Suppressor macrophage (primary cell): ENCODE measurements at regions not wholly inside any gene's neighbourhood (a gene's known extent, or its start where the extent isn't known, plus 50 kb on each side); places are given as distances from the start of the nearest gene placed in this dataset.

Source experiments
- DNase-seq, 4 experiments: peaks; one replicate each; pipeline ENCODE4 v3.0.0-alpha.2; 2020 to 2022

- DNase-seq, result no peak
Observed at GRCh38 chr14:26123459-26123858, 474.4 kb downstream of the NOVA1 start.

GRCh38 chr14:26121181-26121580 lies 476.7 kb downstream of the NOVA1 start:
- no peak for DNase-seq

GRCh38 chr14:26113911-26114640 lies 483.8 kb downstream of the NOVA1 start:
- DNase-seq, result no peak

GRCh38 chr14:26104717-26105116 lies 493.1 kb downstream of the NOVA1 start:
- no peak for DNase-seq

GRCh38 chr14:26097852-26098251 lies 500.0 kb downstream of the NOVA1 start:
- no peak for DNase-seq

GRCh38 chr14:26088275-26088674 lies 509.6 kb downstream of the NOVA1 start:
- DNase-seq, result no peak

GRCh38 chr14:26081043-26081442 lies 516.8 kb downstream of the NOVA1 start:
- DNase-seq, result no peak

GRCh38 chr14:26078561-26078960 lies 519.3 kb downstream of the NOVA1 start:
- DNase-seq, result no peak

GRCh38 chr14:26074892-26075291 lies 522.9 kb downstream of the NOVA1 start:
- no peak for DNase-seq

GRCh38 chr14:26070443-26070842 lies 527.4 kb downstream of the NOVA1 start:
- no peak for DNase-seq

GRCh38 chr14:26067786-26068459 lies 529.9 kb downstream of the NOVA1 start:
- DNase-seq, result no peak

GRCh38 chr14:26067341-26067740 lies 530.5 kb downstream of the NOVA1 start:
- DNase-seq, result no peak

- DNase-seq, result no peak
Observed at GRCh38 chr14:26056036-26056616, 541.7 kb downstream of the NOVA1 start.

GRCh38 chr14:26032348-26032747 lies 565.5 kb downstream of the NOVA1 start:
- DNase-seq, result no peak

GRCh38 chr14:26026384-26026783 lies 571.4 kb downstream of the NOVA1 start:
- DNase-seq, result no peak

- no peak for DNase-seq
Observed at GRCh38 chr14:26023967-26024366, 573.9 kb downstream of the NOVA1 start.

GRCh38 chr14:26021759-26022158 lies 576.1 kb downstream of the NOVA1 start:
- DNase-seq, result no peak

- no peak for DNase-seq
Observed at GRCh38 chr14:26017270-26017669, 580.6 kb downstream of the NOVA1 start.

GRCh38 chr14:26008290-26008689 lies 589.5 kb downstream of the NOVA1 start:
- DNase-seq, result no peak

- DNase-seq, result no peak
Observed at GRCh38 chr14:26004342-26004741, 593.5 kb downstream of the NOVA1 start.

- DNase-seq, result no peak
Observed at GRCh38 chr14:25993830-25994229, 604.0 kb downstream of the NOVA1 start.

- DNase-seq, result no peak
Observed at GRCh38 chr14:25988536-25988935, 609.3 kb downstream of the NOVA1 start.

- no peak for DNase-seq
Observed at GRCh38 chr14:25955772-25956171, 642.1 kb downstream of the NOVA1 start.

GRCh38 chr14:25953532-25954139 lies 644.2 kb downstream of the NOVA1 start:
- DNase-seq, result no peak
